SK-N-SH (cell line): ENCODE measurements at regions not wholly inside any gene's neighbourhood (a gene's known extent, or its start where the extent isn't known, plus 50 kb on each side); places are given as distances from the start of the nearest gene placed in this dataset.

Experiments
- CTCF ChIA-PET: fragments of 300-600, 350-600 bp; formaldehyde crosslinking; extraction: SDS; loops from one replicate; lab custom pipeline; 2021; lab: Yijun Ruan, JAX
- POLR2A ChIA-PET: fragments of 350-600 bp; sonication (Branson Sonifier 250); formaldehyde crosslinking; extraction: SDS; loops from one replicate; lab custom pipeline; 2020; ENCODE audit warnings: antibody characterized with exemption, inconsistent platforms; lab: Yijun Ruan, JAX
- DNase-seq: peaks from one replicate; pipeline ENCODE4 v3.0.0; 2012
- H2AFZ ChIP-seq: fragments of 200-600 bp; sonication (generic); 2 replicates; pipeline ENCODE4 v1.8.1; 2016; ENCODE audit warnings: antibody characterized with exemption, mild to moderate bottlenecking, low read depth
- H3F3A ChIP-seq: fragments of 200-600 bp; sonication (generic); replicated peaks from 2 replicates; pipeline ENCODE3; 2016; ENCODE audit warnings: antibody characterized with exemption, mild to moderate bottlenecking; ENCODE audit not compliant: insufficient read depth
- H3K27ac ChIP-seq, 2 experiments: fragments of 200-500 bp in 1 of 2; fragments of 200-600 bp in 1 of 2; sonication (Bioruptor generic) in 1 of 2; sonication (generic), shearing (Covaris generic) in 1 of 2; 2 replicates each; pipeline versions ENCODE4 v1.5.1 to v1.6.1; 2014 to 2016; ENCODE audit warnings: low read depth in 2 of 2, inconsistent platforms in 1 of 2, low read length in 1 of 2, mild to moderate bottlenecking in 1 of 2, mixed read lengths in 1 of 2
- H3K27me3 ChIP-seq: fragments of 200-600 bp; sonication (generic), shearing (Covaris generic); 2 replicates; pipeline ENCODE4 v1.6.1; 2016; ENCODE audit warnings: mixed run types; ENCODE audit not compliant: insufficient read depth
- H3K36me3 ChIP-seq, 2 experiments: fragments of 200-500 bp in 1 of 2; fragments of 200-600 bp in 1 of 2; sonication (Bioruptor generic) in 1 of 2; sonication (generic) in 1 of 2; replicated peaks in 1 of 2; 2 replicates each; pipeline versions ENCODE3 to v1.5.1; 2014 to 2016; ENCODE audit warnings: low read length in 1 of 2, mild to moderate bottlenecking in 1 of 2; ENCODE audit not compliant: insufficient read depth in 2 of 2, control insufficient read depth in 1 of 2
- H3K4me1 ChIP-seq, 2 experiments: fragments of 200-500 bp in 1 of 2; fragments of 200-600 bp in 1 of 2; sonication (Bioruptor generic) in 1 of 2; sonication (generic), shearing (Covaris generic) in 1 of 2; 2 replicates each; pipeline versions ENCODE4 v1.5.1 to v1.6.1; 2014 to 2016; ENCODE audit warnings: low read depth in 1 of 2, low read length in 1 of 2, mixed run types in 1 of 2; ENCODE audit not compliant: insufficient read depth in 2 of 2, control insufficient read depth in 1 of 2
- H3K4me2 ChIP-seq: fragments of 200-600 bp; sonication (generic), shearing (Covaris generic); 2 replicates; pipeline ENCODE4 v1.6.1; 2017; ENCODE audit warnings: mixed run types
- H3K4me3 ChIP-seq, 2 experiments: fragments of 200-500 bp in 1 of 2; fragments of 200-600 bp in 1 of 2; sonication (Bioruptor generic) in 1 of 2; sonication (generic), shearing (Covaris generic) in 1 of 2; 2 replicates each; pipeline versions ENCODE4 v1.5.1 to v1.8.1; 2014 to 2016; ENCODE audit warnings: low read depth in 2 of 2, inconsistent platforms in 1 of 2, low read length in 1 of 2, mild to moderate bottlenecking in 1 of 2, mixed read lengths in 1 of 2, moderate library complexity in 1 of 2
- H3K79me2 ChIP-seq: fragments of 200-600 bp; sonication (generic); 2 replicates; pipeline ENCODE4 v1.8.1; 2017; ENCODE audit warnings: mild to moderate bottlenecking; ENCODE audit not compliant: insufficient read depth
- H3K9ac ChIP-seq: fragments of 200-600 bp; sonication (generic); 2 replicates; pipeline ENCODE4 v1.6.1; 2017; ENCODE audit warnings: mixed run types
- H3K9me2 ChIP-seq: fragments of 200-600 bp; sonication (generic); 2 replicates; pipeline ENCODE4 v1.6.1; 2017; ENCODE audit warnings: mixed run types
- H3K9me3 ChIP-seq: fragments of 200-600 bp; sonication (generic); 2 replicates; pipeline ENCODE4 v1.6.1; 2017; ENCODE audit warnings: mixed run types, mild to moderate bottlenecking, moderate library complexity
- H4K20me1 ChIP-seq: fragments of 200-600 bp; sonication (generic); 2 replicates; pipeline ENCODE4 v1.6.1; 2017; ENCODE audit warnings: mild to moderate bottlenecking, mixed run types; ENCODE audit not compliant: insufficient read depth
- CHD2 ChIP-seq: fragments of 150-350 bp; IDR thresholded peaks from 2 replicates; pipeline ENCODE4 v1.6.1; 2018; ENCODE audit warnings: low read length; ENCODE audit not compliant: partially characterized antibody
- GABPA ChIP-seq: IDR thresholded peaks from 2 replicates; pipeline ENCODE4 v1.4.0; 2012; ENCODE audit warnings: low read depth, mild to moderate bottlenecking
- POLR2AphosphoS5 ChIP-seq: IDR thresholded peaks from 2 replicates; pipeline ENCODE4 v1.6.1; 2012; ENCODE audit warnings: low read depth, low read length
- RFX5 ChIP-seq: IDR thresholded peaks from 2 replicates; pipeline ENCODE4 v1.6.1; 2012; ENCODE audit warnings: mild to moderate bottlenecking, improper control_type of control experiment, low read length
- SIN3A ChIP-seq: IDR thresholded peaks from 2 replicates; pipeline ENCODE4 v1.6.1; 2012; ENCODE audit warnings: low read depth, mild to moderate bottlenecking, low read length, moderate library complexity, borderline replicate concordance
- TCF12 ChIP-seq: IDR thresholded peaks from 2 replicates; pipeline ENCODE4 v1.4.0; 2012
- YY1 ChIP-seq: IDR thresholded peaks from 2 replicates; pipeline ENCODE4 v1.4.0; 2012; ENCODE audit warnings: low read depth, mild to moderate bottlenecking
- WGBS: methylation state at CpG from one replicate; pipeline ENCODE4 v1.1.6; 2017; ENCODE audit warnings: low lambda C conversion rate; 5-methylcytosine and 5-hydroxymethylcytosine counted together
- TF ChIP-seq, protein P1 (sequence below): fragments of 150-350 bp; IDR thresholded peaks from 2 replicates; pipeline ENCODE4 v1.6.1; 2016; ENCODE audit warnings: mild to moderate bottlenecking, low read depth, low read length
- TF ChIP-seq, protein P2 (sequence below): IDR thresholded peaks from 2 replicates; pipeline ENCODE4 v1.4.0; 2012; ENCODE audit warnings: low read depth, borderline replicate concordance
- TF ChIP-seq, protein P3 (sequence below): IDR thresholded peaks from 2 replicates; pipeline ENCODE4; 2012
- TF ChIP-seq, protein P4 (sequence below): IDR thresholded peaks from 2 replicates; pipeline ENCODE4 v1.6.1; 2012; ENCODE audit warnings: mild to moderate bottlenecking, low read depth, low read length, moderate library complexity

DNA sequence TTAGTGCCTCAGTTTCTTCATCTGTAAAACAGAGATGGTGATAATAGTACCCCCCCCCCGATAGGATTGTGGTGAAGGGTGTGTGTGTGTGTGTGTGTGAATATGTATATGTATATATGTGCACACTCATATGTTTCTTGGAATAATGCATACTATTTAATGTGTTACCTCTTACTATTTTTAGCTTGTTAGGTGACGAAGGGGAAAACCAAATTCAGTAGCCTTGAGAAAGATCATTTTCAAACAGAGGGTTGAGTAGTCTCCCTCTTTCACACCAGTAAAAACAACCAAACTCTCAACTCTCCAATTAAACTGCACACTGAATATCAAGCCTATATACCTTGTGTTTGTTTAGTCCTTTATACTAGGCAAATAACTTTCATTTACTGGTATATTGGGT, 75.7 kb downstream of the NTMT2 start:
- Histone ChIP-seq H3K4me3 (no peak overlapping the region), H3K36me3 (no peaks in the 10 kb centered on the region), H3F3A (no peaks in the 10 kb centered on the region), H3K9me3 (no peaks in the 10 kb centered on the region), H3K27ac (peak overlapping the region in 1 of 2 experiments; percentile 79; a peak in 2 of 4 replicates), H3K27me3 (no peaks in the 10 kb centered on the region), H4K20me1 (no peaks in the 10 kb centered on the region), H3K9ac (no peak overlapping the region), H3K4me2 (no peak overlapping the region), H3K9me2 (no peaks in the 10 kb centered on the region), H2AFZ (no peak overlapping the region), H3K79me2 (no peaks in the 10 kb centered on the region), H3K4me1 (peaks cover 0 to 7% of the 10 kb centered on the region in 2 experiments; a peak in 2 of 4 replicates)
- WGBS: 19% methylated on average over 2 of the region's 2 CpGs
- no peak for TF ChIP-seq RFX5
- TF ChIP-seq, protein P1, sequence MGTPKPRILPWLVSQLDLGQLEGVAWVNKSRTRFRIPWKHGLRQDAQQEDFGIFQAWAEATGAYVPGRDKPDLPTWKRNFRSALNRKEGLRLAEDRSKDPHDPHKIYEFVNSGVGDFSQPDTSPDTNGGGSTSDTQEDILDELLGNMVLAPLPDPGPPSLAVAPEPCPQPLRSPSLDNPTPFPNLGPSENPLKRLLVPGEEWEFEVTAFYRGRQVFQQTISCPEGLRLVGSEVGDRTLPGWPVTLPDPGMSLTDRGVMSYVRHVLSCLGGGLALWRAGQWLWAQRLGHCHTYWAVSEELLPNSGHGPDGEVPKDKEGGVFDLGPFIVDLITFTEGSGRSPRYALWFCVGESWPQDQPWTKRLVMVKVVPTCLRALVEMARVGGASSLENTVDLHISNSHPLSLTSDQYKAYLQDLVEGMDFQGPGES: no peak
- DNase-seq: no peak
- POLR2A ChIA-PET: no interaction called here
- CTCF ChIA-PET: no interaction called here

DNA sequence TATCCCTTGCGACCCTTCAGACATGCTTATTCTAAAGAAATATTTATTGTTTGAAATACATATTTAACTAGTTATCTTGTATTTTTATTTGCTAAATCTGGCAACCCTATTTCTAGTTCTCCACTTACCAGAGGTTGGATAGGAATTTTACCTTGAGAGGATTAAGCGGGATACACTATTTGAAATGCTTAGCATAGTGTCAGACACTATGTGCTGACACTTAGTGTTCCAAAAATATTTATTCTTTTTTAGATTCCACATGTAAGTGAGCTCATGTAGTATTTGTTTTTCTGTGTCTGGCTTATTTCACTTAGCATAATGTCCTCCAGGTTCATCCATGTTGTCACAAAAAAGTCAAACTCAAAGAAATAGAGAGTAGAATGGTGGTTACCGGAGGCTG, 78.7 kb downstream of the NTMT2 start:
- TF ChIP-seq GABPA (no peak), YY1 (no peak)
- TF ChIP-seq, all 33 proteins: peak for 0
- H3K9ac ChIP-seq: no peak overlapping the region
- no peak overlapping the region for H3K27ac ChIP-seq
- H3K4me1 ChIP-seq: peaks cover 0 to 9% of the 10 kb centered on the region in 2 experiments; a peak in 2 of 4 replicates
- ChIA-PET POLR2A (no interaction called here), CTCF (no interaction called here)
- no peaks in the 10 kb centered on the region for H3K79me2 ChIP-seq
- H3K4me3 ChIP-seq: no peak overlapping the region
- no peaks in the 10 kb centered on the region for H3F3A ChIP-seq
- no peaks in the 10 kb centered on the region for H4K20me1 ChIP-seq
- no peak overlapping the region for H2AFZ ChIP-seq
- DNase-seq: no peak
- no peak overlapping the region for H3K4me2 ChIP-seq
- H3K36me3 ChIP-seq: no peaks in the 10 kb centered on the region
- no peaks in the 10 kb centered on the region for H3K27me3 ChIP-seq
- no peaks in the 10 kb centered on the region for H3K9me2 ChIP-seq
- WGBS: 27% methylated on average over 3 of the region's 3 CpGs
- H3K9me3 ChIP-seq: no peaks in the 10 kb centered on the region

DNA sequence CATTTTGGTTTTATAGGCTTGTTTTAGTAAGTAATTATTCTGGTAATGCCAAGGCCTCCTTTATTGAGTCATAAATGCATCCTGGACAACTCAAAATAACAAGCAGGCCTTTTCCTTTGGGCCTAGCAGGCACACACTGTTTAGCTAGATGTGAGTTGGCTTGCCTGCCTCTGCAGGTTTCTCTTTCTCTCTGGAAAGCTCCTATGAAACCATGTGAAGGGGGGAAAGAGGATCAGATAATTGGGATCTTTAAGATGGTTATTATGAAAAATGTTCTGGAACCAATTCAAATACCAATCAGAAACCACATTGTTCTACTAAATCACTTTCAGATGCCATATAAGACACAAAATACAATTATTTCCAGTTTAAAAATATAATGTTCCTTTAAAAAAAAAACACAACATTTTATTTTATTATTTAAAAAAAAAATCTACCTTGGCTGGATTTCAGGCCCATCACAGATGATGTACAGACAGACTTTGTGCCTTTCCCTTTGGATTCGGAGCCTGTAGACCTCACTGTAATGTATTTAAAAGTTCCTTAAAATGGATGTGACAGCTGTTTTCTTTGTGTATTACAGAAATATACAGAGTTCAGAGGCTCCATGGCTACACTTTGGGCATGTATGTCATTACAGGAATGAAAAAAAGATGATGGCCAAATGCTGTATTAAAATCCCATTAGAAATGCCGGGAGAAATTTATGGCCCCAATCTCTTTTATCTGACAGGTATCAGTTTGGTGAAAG, 80.2 kb downstream of the NTMT2 start:
- POLR2A ChIA-PET: no interaction called here
- Histone ChIP-seq H3K79me2 (no peaks in the 10 kb centered on the region), H3K27me3 (no peaks in the 10 kb centered on the region), H3K27ac (peak overlapping the region; percentile 41 to 90; a peak in 3 of 4 replicates), H2AFZ (peak overlapping the region; percentile 40; the same call in 1 of the 2 replicates), H3K9me2 (no peaks in the 10 kb centered on the region), H3F3A (no peaks in the 10 kb centered on the region), H3K9me3 (no peaks in the 10 kb centered on the region), H3K4me3 (no peak overlapping the region), H3K36me3 (no peaks in the 10 kb centered on the region), H3K4me2 (no peak overlapping the region), H3K9ac (no peak overlapping the region), H3K4me1 (peaks cover 0 to 7% of the 10 kb centered on the region in 2 experiments; a peak in 2 of 4 replicates), H4K20me1 (no peaks in the 10 kb centered on the region)
- CTCF ChIA-PET: no interaction called here
- WGBS: 32% methylated on average over 2 of the region's 2 CpGs
- no peak for DNase-seq
- no peak for TF ChIP-seq SIN3A
- TF ChIP-seq, protein P2, sequence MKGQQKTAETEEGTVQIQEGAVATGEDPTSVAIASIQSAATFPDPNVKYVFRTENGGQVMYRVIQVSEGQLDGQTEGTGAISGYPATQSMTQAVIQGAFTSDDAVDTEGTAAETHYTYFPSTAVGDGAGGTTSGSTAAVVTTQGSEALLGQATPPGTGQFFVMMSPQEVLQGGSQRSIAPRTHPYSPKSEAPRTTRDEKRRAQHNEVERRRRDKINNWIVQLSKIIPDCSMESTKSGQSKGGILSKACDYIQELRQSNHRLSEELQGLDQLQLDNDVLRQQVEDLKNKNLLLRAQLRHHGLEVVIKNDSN: no peak
- TF ChIP-seq, protein P1: no peak
- peak; percentile 35; the same call in 1 of the 2 replicates for TF ChIP-seq TCF12
- TF ChIP-seq, protein P3, sequence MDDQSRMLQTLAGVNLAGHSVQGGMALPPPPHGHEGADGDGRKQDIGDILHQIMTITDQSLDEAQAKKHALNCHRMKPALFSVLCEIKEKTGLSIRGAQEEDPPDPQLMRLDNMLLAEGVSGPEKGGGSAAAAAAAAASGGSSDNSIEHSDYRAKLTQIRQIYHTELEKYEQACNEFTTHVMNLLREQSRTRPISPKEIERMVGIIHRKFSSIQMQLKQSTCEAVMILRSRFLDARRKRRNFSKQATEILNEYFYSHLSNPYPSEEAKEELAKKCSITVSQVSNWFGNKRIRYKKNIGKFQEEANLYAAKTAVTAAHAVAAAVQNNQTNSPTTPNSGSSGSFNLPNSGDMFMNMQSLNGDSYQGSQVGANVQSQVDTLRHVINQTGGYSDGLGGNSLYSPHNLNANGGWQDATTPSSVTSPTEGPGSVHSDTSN: 0 out of 2 replicates have a peak, but pooled peaks have one; percentile 9
- TF ChIP-seq POLR2AphosphoS5: no peak
- no peak for TF ChIP-seq CHD2
- TF ChIP-seq, protein P4, sequence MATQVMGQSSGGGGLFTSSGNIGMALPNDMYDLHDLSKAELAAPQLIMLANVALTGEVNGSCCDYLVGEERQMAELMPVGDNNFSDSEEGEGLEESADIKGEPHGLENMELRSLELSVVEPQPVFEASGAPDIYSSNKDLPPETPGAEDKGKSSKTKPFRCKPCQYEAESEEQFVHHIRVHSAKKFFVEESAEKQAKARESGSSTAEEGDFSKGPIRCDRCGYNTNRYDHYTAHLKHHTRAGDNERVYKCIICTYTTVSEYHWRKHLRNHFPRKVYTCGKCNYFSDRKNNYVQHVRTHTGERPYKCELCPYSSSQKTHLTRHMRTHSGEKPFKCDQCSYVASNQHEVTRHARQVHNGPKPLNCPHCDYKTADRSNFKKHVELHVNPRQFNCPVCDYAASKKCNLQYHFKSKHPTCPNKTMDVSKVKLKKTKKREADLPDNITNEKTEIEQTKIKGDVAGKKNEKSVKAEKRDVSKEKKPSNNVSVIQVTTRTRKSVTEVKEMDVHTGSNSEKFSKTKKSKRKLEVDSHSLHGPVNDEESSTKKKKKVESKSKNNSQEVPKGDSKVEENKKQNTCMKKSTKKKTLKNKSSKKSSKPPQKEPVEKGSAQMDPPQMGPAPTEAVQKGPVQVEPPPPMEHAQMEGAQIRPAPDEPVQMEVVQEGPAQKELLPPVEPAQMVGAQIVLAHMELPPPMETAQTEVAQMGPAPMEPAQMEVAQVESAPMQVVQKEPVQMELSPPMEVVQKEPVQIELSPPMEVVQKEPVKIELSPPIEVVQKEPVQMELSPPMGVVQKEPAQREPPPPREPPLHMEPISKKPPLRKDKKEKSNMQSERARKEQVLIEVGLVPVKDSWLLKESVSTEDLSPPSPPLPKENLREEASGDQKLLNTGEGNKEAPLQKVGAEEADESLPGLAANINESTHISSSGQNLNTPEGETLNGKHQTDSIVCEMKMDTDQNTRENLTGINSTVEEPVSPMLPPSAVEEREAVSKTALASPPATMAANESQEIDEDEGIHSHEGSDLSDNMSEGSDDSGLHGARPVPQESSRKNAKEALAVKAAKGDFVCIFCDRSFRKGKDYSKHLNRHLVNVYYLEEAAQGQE: no peak
